NT2/D1 (cell line): ENCODE measurements at regions not wholly inside any gene's neighbourhood (a gene's known extent, or its start where the extent isn't known, plus 50 kb on each side); places are given as distances from the start of the nearest gene placed in this dataset.

Experiments
- DNase-seq: peaks from one replicate; pipeline ENCODE4 v3.0.0-alpha.2; 2011; ENCODE audit warnings: low read depth, low spot score
- H3K27me3 ChIP-seq: 2 replicates; pipeline ENCODE4 v1.6.0; 2011; ENCODE audit warnings: mild to moderate bottlenecking; ENCODE audit not compliant: insufficient read length, insufficient read depth
- H3K36me3 ChIP-seq: 2 replicates; pipeline ENCODE4 v1.6.1; 2011; ENCODE audit warnings: mild to moderate bottlenecking, low read length, mixed read lengths; ENCODE audit not compliant: insufficient read depth, insufficient read length
- H3K4me1 ChIP-seq: 2 replicates; pipeline ENCODE4 v1.5.1; 2011; ENCODE audit not compliant: insufficient read depth, insufficient read length
- H3K4me3 ChIP-seq: 2 replicates; pipeline ENCODE4 v1.5.1; 2011; ENCODE audit warnings: low read depth; ENCODE audit not compliant: insufficient read length
- H3K9ac ChIP-seq: 2 replicates; pipeline ENCODE4 v1.6.0; 2011; ENCODE audit warnings: low read depth; ENCODE audit not compliant: insufficient read length
- H3K9me3 ChIP-seq: 2 replicates; pipeline ENCODE4 v1.5.1; 2011; ENCODE audit warnings: mild to moderate bottlenecking, low read length; ENCODE audit not compliant: insufficient read depth
- SUZ12 ChIP-seq: IDR thresholded peaks from 2 replicates; pipeline ENCODE4 v1.6.1; 2011; ENCODE audit not compliant: insufficient read length, insufficient read depth; ENCODE audit errors: extremely low read depth
- YY1 ChIP-seq: IDR thresholded peaks from 2 replicates; pipeline ENCODE4 v1.6.1; 2011; ENCODE audit not compliant: insufficient read length, insufficient read depth
- ZNF274 ChIP-seq: IDR thresholded peaks from 2 replicates; pipeline ENCODE4 v1.6.1; 2011; ENCODE audit warnings: mild to moderate bottlenecking, low read depth, low read length

DNA sequence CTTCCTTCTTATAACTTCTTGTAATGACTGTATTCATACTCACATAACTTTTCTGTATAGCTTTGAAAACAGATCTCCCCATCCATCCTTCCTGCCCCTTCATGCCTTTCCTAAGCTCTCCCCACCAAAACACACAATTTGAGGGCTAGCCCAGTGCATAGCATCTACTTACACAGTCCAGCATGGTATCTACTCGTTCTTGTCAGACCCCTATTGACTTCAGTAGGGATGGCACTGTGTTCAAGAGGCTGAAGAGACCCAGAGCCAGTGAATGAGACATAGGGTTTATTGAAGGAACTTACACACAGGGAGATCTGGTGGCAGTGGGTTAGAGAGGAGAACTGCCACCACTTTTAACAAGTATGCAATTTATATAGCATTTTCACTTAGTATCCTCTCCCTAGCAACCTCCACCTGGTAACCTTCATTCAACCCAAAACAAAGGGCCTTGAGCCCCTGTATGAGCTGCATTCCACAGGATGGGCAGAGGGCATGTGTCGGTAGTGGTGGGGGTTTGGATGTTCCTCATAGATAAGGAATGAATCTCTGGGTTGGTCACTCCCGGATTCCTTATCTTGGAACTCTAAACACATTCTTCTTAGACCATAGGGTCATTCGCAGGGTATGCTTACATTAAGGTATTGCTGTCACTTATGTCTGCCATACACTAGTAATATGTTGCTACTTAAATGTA is 64.9 kb upstream of the GNG12 start:
- no peak for TF ChIP-seq YY1
- no peak overlapping the region for H3K4me3 ChIP-seq
- H3K9me3 ChIP-seq, result no peaks in the 10 kb centered on the region
- no peaks in the 10 kb centered on the region for H3K4me1 ChIP-seq
- H3K9ac ChIP-seq, result no peak overlapping the region
- no peaks in the 10 kb centered on the region for H3K27me3 ChIP-seq
- no peaks in the 10 kb centered on the region for H3K36me3 ChIP-seq
- DNase-seq, result no peak

DNA sequence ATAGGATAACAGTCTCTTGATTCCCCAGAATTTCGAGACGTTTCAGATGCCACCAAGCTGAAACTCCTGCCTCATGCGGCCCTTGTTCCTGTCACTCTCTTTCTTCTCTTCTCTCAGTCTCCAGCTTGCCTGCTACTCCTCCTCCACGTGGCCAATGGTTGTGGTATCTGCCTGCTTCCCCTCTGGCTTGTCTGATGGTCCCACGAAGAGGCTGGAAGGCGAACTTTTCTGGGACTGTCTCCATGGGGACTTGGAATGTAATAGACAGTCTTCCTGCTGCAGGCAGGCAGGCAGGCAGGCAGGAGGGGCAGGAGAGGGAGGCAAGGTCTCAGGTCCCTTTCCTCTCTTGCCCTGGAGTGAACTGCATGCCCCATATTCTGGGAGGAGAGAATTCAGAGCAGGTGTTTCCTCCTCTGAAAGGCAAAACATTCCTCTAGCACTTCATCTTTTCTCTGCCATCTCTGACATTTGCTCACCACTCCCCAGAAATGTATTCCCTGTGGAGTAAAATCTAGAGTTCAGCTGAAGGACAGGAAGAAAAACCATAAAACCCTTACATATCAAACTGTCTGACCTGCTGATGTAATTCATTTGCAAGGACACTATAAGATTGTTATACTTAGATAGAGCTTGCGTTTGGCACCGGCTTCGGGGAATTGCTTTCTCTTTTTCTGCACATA is 64.1 kb upstream of the GNG12 start:
- no peak for DNase-seq
- no peak overlapping the region for H3K4me3 ChIP-seq

DNA sequence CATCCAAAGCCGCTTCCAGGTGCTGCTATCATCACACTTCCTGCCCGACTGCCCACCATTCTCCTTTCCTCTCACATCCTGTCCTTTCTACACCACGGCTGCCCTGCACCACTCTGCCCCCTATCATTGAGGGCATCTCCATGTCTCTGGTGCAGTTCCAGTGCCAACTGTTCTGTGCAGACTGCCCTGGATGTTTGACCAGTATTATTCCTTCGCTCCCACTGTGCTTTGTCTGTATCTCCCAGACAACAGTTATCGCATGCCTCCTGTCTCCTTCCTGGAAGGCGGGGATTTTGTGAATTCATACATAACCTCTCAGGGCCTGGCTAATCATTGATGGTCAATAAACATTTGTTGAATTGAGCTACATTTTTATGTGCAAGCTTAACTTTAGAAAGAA is 63.6 kb upstream of the GNG12 start:
- H3K4me1 ChIP-seq, result peaks cover 2% of the 10 kb centered on the region
- no peaks in the 10 kb centered on the region for H3K36me3 ChIP-seq
- TF ChIP-seq SUZ12, result no peak
- no peak for TF ChIP-seq ZNF274
- no peak for TF ChIP-seq YY1
- no peaks in the 10 kb centered on the region for H3K27me3 ChIP-seq
- H3K4me3 ChIP-seq, result no peak overlapping the region
- H3K9ac ChIP-seq, result no peak overlapping the region
- no peak for DNase-seq
- no peaks in the 10 kb centered on the region for H3K9me3 ChIP-seq

More for the DNA sequence above, 64.1 kb upstream of the GNG12 start:
- Histone ChIP-seq H3K36me3 (no peaks in the 10 kb centered on the region), H3K4me1 (peaks cover 2% of the 10 kb centered on the region), H3K9me3 (no peaks in the 10 kb centered on the region), H3K9ac (no peak overlapping the region), H3K27me3 (no peaks in the 10 kb centered on the region)
- no peak for TF ChIP-seq SUZ12
- no peak for TF ChIP-seq YY1
- no peak for TF ChIP-seq ZNF274

DNA sequence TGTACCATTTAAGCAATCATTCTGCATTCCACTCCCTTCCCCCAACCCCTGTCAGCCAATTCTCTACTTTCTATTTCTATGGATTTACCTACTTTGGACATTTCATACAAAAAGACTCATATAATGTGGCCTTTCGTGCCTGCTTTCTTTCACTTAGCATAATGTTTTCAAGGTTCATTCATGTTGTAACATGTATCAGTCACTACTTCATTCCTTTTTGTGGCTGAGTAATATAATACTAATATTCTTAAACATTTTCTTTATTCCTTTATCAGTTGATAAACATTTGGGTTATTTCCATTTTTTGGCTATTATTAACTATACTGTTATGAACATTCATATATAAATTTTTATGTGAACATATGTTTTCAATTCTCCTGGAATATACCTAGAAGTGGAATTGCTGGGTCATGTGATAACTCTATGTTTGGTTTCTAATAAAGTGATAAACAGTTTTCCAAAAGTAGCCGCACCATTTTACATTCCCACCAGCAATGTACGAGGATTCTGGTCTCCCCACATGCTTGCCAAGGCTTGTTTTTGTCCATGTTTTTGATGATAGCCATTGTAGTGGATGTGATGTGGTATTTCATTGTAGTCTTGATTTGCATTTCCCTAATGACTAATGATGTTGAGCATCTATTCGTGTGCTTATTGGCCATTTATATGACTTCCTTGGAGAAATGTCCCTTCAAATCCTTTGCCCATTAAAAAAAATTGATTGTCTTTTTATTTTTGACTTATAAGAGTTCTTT is 61.9 kb upstream of the GNG12 start:
- DNase-seq, result no peak
- Histone ChIP-seq H3K27me3 (no peaks in the 10 kb centered on the region), H3K4me3 (no peak overlapping the region), H3K9ac (no peak overlapping the region), H3K4me1 (peaks cover 2% of the 10 kb centered on the region), H3K9me3 (no peaks in the 10 kb centered on the region), H3K36me3 (no peaks in the 10 kb centered on the region)
- TF ChIP-seq SUZ12 (no peak), YY1 (no peak), ZNF274 (no peak)

DNA sequence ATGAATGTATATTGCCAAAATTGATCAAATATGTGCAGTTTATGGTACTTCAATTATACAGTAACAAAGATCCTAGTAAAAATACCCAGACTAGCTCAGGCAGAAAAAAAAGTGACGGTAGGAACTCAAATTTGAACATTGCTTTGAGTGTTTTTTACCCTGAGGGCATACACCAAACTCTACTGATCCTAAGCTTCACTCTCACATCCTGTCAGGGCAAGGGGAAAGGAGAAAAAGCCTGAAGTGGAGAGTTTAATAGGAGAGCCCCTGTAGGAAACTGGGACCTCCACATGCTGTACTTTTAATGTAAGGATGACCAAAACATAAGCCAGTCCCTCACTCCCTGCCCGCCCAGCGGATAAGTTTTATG is 59.8 kb upstream of the GNG12 start:
- Histone ChIP-seq H3K4me1 (peaks cover 11% of the 10 kb centered on the region), H3K36me3 (no peaks in the 10 kb centered on the region), H3K9me3 (no peaks in the 10 kb centered on the region), H3K4me3 (no peak overlapping the region), H3K9ac (no peak overlapping the region), H3K27me3 (no peaks in the 10 kb centered on the region)
- TF ChIP-seq ZNF274, result no peak
- no peak for TF ChIP-seq SUZ12
- TF ChIP-seq YY1, result no peak
- no peak for DNase-seq

DNA sequence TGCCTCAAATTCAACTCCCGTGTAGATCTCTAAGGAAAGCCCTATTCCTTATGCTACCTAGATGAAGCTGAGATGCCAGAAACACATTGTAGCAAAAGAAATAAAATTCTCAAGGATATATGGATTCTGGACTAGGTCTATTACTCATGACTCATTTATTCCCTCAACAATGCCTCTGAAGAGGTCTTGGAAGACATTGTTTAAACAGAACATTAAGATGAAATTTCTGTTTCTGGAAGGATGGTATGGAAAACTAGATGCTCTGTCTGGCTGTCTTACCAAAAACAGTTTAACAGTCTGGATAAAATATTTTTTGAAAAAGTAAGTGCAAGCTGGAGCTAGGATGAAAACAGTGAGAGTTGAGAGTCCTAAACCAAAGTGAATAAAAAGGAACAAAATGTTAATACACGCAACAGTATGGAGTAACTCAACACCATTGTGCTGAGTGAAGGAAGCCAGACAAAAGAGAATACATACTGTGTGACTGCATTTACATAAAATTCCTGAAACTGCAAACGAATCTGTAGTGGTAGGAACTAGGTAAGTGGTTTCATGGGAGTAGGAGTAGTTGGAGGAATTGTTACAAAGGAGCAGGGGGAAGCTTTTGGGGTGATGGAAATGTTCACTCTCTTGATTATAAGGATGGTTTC is 59.3 kb upstream of the GNG12 start:
- Histone ChIP-seq H3K4me1 (peaks cover 11% of the 10 kb centered on the region), H3K9ac (no peak overlapping the region), H3K27me3 (no peaks in the 10 kb centered on the region), H3K9me3 (no peaks in the 10 kb centered on the region), H3K4me3 (no peak overlapping the region), H3K36me3 (no peaks in the 10 kb centered on the region)
- peak; percentile 20 for DNase-seq
- TF ChIP-seq SUZ12 (no peak), YY1 (no peak), ZNF274 (no peak)

DNA sequence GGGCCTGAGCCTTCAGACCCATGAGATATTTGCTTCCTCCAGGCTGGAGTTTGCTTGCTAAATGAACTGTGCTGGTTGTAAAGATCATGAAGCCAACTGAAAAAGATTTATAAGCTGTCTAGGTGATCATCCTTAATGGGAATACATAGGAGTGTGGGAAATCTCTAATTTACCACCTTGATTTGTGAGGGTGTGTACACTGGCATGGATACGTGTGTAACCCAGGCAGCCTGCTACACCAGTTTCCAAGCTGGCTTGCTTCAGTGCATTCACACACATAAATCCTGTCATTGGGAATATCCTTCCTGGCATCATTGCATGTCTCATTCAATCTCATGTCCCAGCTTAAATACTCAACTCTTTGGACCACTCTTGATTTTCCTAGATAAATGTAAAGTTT is 57.6 kb upstream of the GNG12 start:
- no peaks in the 10 kb centered on the region for H3K36me3 ChIP-seq
- no peaks in the 10 kb centered on the region for H3K9me3 ChIP-seq
- peaks cover 11% of the 10 kb centered on the region for H3K4me1 ChIP-seq
- no peak overlapping the region for H3K4me3 ChIP-seq
- TF ChIP-seq ZNF274, result no peak
- TF ChIP-seq SUZ12, result no peak
- TF ChIP-seq YY1, result no peak
- no peak for DNase-seq
- H3K27me3 ChIP-seq, result no peaks in the 10 kb centered on the region
- no peak overlapping the region for H3K9ac ChIP-seq
